HepG2 (cell line): ENCODE measurements at regions not wholly inside any gene's neighbourhood (a gene's known extent, or its start where the extent isn't known, plus 50 kb on each side); places are given as distances from the start of the nearest gene placed in this dataset.
A peak's percentile ranks its signal among the peaks of the same experiment; 100 is the strongest.

Experiments
- ATAC-seq: fragments of 200-7000 bp; cut with Tn5 transposase; 3 replicates; pipeline ENCODE4 v1.9.1; 2020; ENCODE audit warnings: mild to moderate bottlenecking, moderate library complexity
- BruUV-seq: library from RNA; stranded (reverse); fragments of 400-500 nt; replicated peaks from 2 replicates; lab custom pipeline; 2021; lab: Mats Ljungman, UMichigan
- CTCF ChIA-PET: fragments of 300-600 bp; formaldehyde crosslinking; extraction: SDS; loops from one replicate; lab custom pipeline; 2021; ENCODE audit warnings: low total read pairs, inconsistent platforms, low intra/inter-chr PET ratio; lab: Yijun Ruan, JAX
- POLR2A ChIA-PET: fragments of 350-600 bp; sonication (Branson Sonifier 250); formaldehyde crosslinking; loops from one replicate; lab custom pipeline; 2020; ENCODE audit warnings: antibody characterized with exemption, inconsistent platforms; lab: Yijun Ruan, JAX
- DNase-seq: peaks from one replicate; pipeline ENCODE4 v3.0.0-alpha.2; 2015; ENCODE audit warnings: low spot score
- FAIRE-seq: peaks from 3 replicates; lab custom pipeline; 2011; peaks lifted over from hg19 to GRCh38; lab: Jason Lieb, UNC
- H2AFZ ChIP-seq: one replicate; pipeline ENCODE4 v1.6.1; 2011; ENCODE audit warnings: low read length, inconsistent platforms
- H3K27ac ChIP-seq: fragments of 300-600 bp; 3 replicates; pipeline ENCODE4 v1.8.0; 2011; ENCODE audit warnings: mixed run types, mild to moderate bottlenecking, mixed read lengths, low read length, inconsistent platforms; ENCODE audit not compliant: insufficient read depth; ENCODE audit errors: extremely low read length
- H3K27me3 ChIP-seq, 2 experiments: fragments of 200-600 bp in 1 of 2; 2 replicates in 1 of 2; 3 replicates in 1 of 2; pipeline versions ENCODE4 v1.6.0 to v1.8.0; 2011; ENCODE audit warnings: low read length in 2 of 2, mild to moderate bottlenecking in 2 of 2, moderate library complexity in 2 of 2, inconsistent platforms in 1 of 2; ENCODE audit not compliant: insufficient read depth in 2 of 2, control insufficient read depth in 1 of 2
- H3K36me3 ChIP-seq, 2 experiments: fragments of 200-600 bp in 1 of 2; replicated peaks in 1 of 2; 2 replicates in 1 of 2; 3 replicates in 1 of 2; pipeline versions ENCODE4 v1.5.1 to v1.8.0; 2011; ENCODE audit warnings: low read length in 2 of 2, inconsistent platforms in 1 of 2; ENCODE audit not compliant: insufficient read depth in 2 of 2, control insufficient read depth in 1 of 2
- H3K4me1 ChIP-seq: 2 replicates; pipeline ENCODE4 v1.5.1; 2012; ENCODE audit warnings: low read length, inconsistent platforms; ENCODE audit not compliant: insufficient read depth
- H3K4me2 ChIP-seq: 2 replicates; pipeline ENCODE4 v1.6.0; 2011; ENCODE audit warnings: low read depth, low read length, inconsistent platforms
- H3K4me3 ChIP-seq, 3 experiments: fragments of 200-600 bp in 1 of 3; sonication (generic), shearing (Covaris generic) in 1 of 3; replicated peaks in 1 of 3; 2 replicates each; pipeline ENCODE4 v1.5.1; 2011 to 2016; ENCODE audit warnings: low read length in 3 of 3, inconsistent platforms in 2 of 3, low read depth in 2 of 3, mild to moderate bottlenecking in 2 of 3, control low read depth in 1 of 3, mixed read lengths in 1 of 3; ENCODE audit not compliant: insufficient read depth in 1 of 3
- H3K79me2 ChIP-seq: one replicate; pipeline ENCODE4 v1.6.1; 2011; ENCODE audit warnings: low read length, inconsistent platforms; ENCODE audit not compliant: insufficient read depth
- H3K9ac ChIP-seq: 2 replicates; pipeline ENCODE4 v1.6.0; 2011; ENCODE audit warnings: mild to moderate bottlenecking, low read depth, low read length, inconsistent platforms; ENCODE audit not compliant: insufficient read depth
- H3K9me3 ChIP-seq: 2 replicates; pipeline ENCODE4 v1.5.1; 2012; ENCODE audit warnings: mild to moderate bottlenecking, low read length
- H4K20me1 ChIP-seq: 2 replicates; pipeline ENCODE4 v1.6.0; 2011; ENCODE audit warnings: inconsistent platforms, mild to moderate bottlenecking, low read length, moderate library complexity; ENCODE audit not compliant: insufficient read depth
- ATF7 ChIP-seq, 2 experiments: fragments of 450-650 bp in 1 of 2; sonication (generic) in 1 of 2; formaldehyde crosslinking in 1 of 2; IDR thresholded peaks; 2 replicates each; pipeline versions ENCODE4 v1.4.0 to v1.6.1; 2016 to 2020; ENCODE audit warnings: antibody characterized with exemption in 1 of 2, mild to moderate bottlenecking in 1 of 2, missing genetic modification reagents in 1 of 2
- CENPBD1 ChIP-seq: sonication (generic); formaldehyde crosslinking; IDR thresholded peaks from 2 replicates; pipeline ENCODE4 v1.8.0; 2022; ENCODE audit warnings: missing genetic modification reagents, low read depth, mild to moderate bottlenecking, borderline replicate concordance
- IRF1 ChIP-seq: sonication (generic); formaldehyde crosslinking; IDR thresholded peaks from 2 replicates; pipeline ENCODE4 v1.4.0; 2020; ENCODE audit warnings: low read depth, mild to moderate bottlenecking, missing genetic modification reagents
- NR1H2 ChIP-seq: sonication (generic); formaldehyde crosslinking; IDR thresholded peaks from 2 replicates; pipeline ENCODE4 v1.8.1; 2022; ENCODE audit warnings: low read depth, missing genetic modification reagents, borderline replicate concordance
- ZNF207 ChIP-seq: fragments of 450-650 bp; IDR thresholded peaks from 2 replicates; pipeline ENCODE4 v1.6.1; 2016; ENCODE audit warnings: antibody characterized with exemption, borderline replicate concordance
- ZNF740 ChIP-seq: sonication (generic); formaldehyde crosslinking; IDR thresholded peaks from 2 replicates; pipeline ENCODE4 v1.4.0; 2020; ENCODE audit warnings: missing genetic modification reagents
- ZSCAN20 ChIP-seq: sonication (generic); formaldehyde crosslinking; IDR thresholded peaks from 2 replicates; pipeline ENCODE4 v1.4.0; 2020; ENCODE audit warnings: missing genetic modification reagents, mild to moderate bottlenecking, borderline replicate concordance
- WGBS: methylation state at CpG from one replicate; pipeline ENCODE4 v1.1.6; 2017; ENCODE audit warnings: low lambda C conversion rate; 5-methylcytosine and 5-hydroxymethylcytosine counted together
- in situ Hi-C: cut with HindIII; loops from 2 replicates; pipeline ENCODE4 v1.10.0; 2017; ENCODE audit warnings: low pct_unique_long_range_greater_than_20kb; ENCODE audit not compliant: extremely low pct_ligation_motif_present
- intact Hi-C: fragments of 100-400 bp; cut with micrococcal nuclease; formaldehyde crosslinking; loops from one replicate; pipeline ENCODE4 v1.10.0; 2022; ENCODE audit not compliant: unreplicated experiment

- ChIA-PET POLR2A (no interaction called here), CTCF (no interaction called here)
- 0% methylated on average over 1 of the region's 1 CpG for WGBS
- Histone ChIP-seq H3K27me3 (no peaks in the 10 kb centered on the region), H3K4me3 (no peak overlapping the region), H3K79me2 (no peaks in the 10 kb centered on the region), H3K9me3 (no peaks in the 10 kb centered on the region), H2AFZ (no peak overlapping the region), H3K9ac (no peak overlapping the region), H3K4me1 (no peaks in the 10 kb centered on the region), H4K20me1 (no peaks in the 10 kb centered on the region), H3K4me2 (no peak overlapping the region), H3K36me3 (no peaks in the 10 kb centered on the region), H3K27ac (no peak overlapping the region)
- FAIRE-seq (no peak), DNase-seq (no peak), ATAC-seq (no peak)
- intact Hi-C loops: no loop called here
- TF ChIP-seq IRF1 (no peak), ZNF740 (no peak), NR1H2 (CRISPR knock-in tag) (no peak), ZSCAN20 (CRISPR knock-in tag) (no peak), ZNF207 (no peak)
- no TSS peak for BruUV-seq
- in situ Hi-C loops: no loop called here
Measured at GRCh38 chr2:188193230-188193629, 98.4 kb upstream of the GULP1 start.

- H3K79me2 ChIP-seq: no peaks in the 10 kb centered on the region
- no peak overlapping the region for H2AFZ ChIP-seq
- BruUV-seq: no TSS peak
- intact Hi-C loops (no loop called here), in situ Hi-C loops (no loop called here)
- TF ChIP-seq ATF7 (IDR thresholded peaks at IDR 0.05): peak; percentile 20; the same call in 1 of the 2 replicates
- TF ChIP-seq ATF7 (CRISPR knock-in tag; IDR thresholded peaks at IDR 0.05): no peak
- TF ChIP-seq CENPBD1 (CRISPR knock-in tag): no peak
- H3K27me3 ChIP-seq: no peaks in the 10 kb centered on the region
- no peaks in the 10 kb centered on the region for H3K9me3 ChIP-seq
- DNase-seq (no peak), FAIRE-seq (no peak), ATAC-seq (no peak)
- H3K4me2 ChIP-seq: no peak overlapping the region
- no peak overlapping the region for H3K9ac ChIP-seq
- H3K27ac ChIP-seq: no peak overlapping the region
- no peaks in the 10 kb centered on the region for H3K4me1 ChIP-seq
- POLR2A ChIA-PET: no interaction called here
- CTCF ChIA-PET: no interaction called here
- no peaks in the 10 kb centered on the region for H4K20me1 ChIP-seq
- no peak overlapping the region for H3K4me3 ChIP-seq
- H3K36me3 ChIP-seq: no peaks in the 10 kb centered on the region
- 1% methylated on average over 2 of the region's 2 CpGs for WGBS
Measured at GRCh38 chr2:188196343-188197008, 95.2 kb upstream of the GULP1 start.
